ENCODE measurements at regions not wholly inside any gene's neighbourhood (a gene's known extent, or its start where the extent isn't known, plus 50 kb on each side); places are given as distances from the start of the nearest gene placed in this dataset.

GRCh38 chr16:51607201-51607651 is 456.2 kb upstream of the SALL1 start:
- no peak for DNase-seq (ENCODE audit: low spot score)
- no peak overlapping the region for H3K4me3 Mint-ChIP-seq
- Histone ChIP-seq H3K9me2 (ENCODE audit: insufficient read depth) (peaks cover 3% of the 10 kb centered on the region; the same call in 1 of the 2 replicates), H3K36me3 (ENCODE audit: insufficient read depth) (no peaks in the 10 kb centered on the region), H3K27me3 (ENCODE audit: insufficient read depth) (no peaks in the 10 kb centered on the region), H3K4me3 (no peak overlapping the region), H4K20me1 (replicated peaks; ENCODE audit: insufficient read depth) (no peaks in the 10 kb centered on the region), H3K4me1 (ENCODE audit: insufficient read depth) (no peaks in the 10 kb centered on the region), H3K4me2 (no peak overlapping the region), H3K27ac (ENCODE audit: low read depth) (no peak overlapping the region), H2AFZ (no peak overlapping the region), H3F3A (replicated peaks; ENCODE audit: low read depth) (no peaks in the 10 kb centered on the region), H3K79me2 (replicated peaks; ENCODE audit: insufficient read depth) (no peaks in the 10 kb centered on the region)
- H3K27me3 Mint-ChIP-seq (ENCODE audit: insufficient read depth, low read depth, poor library complexity): peaks cover 2% of the 10 kb centered on the region
- ATAC-seq: no peak
- no peaks in the 10 kb centered on the region; the same call in 2 of the 3 replicates for H3K36me3 Mint-ChIP-seq (ENCODE audit: low read depth)
- H3K9me3 Mint-ChIP-seq: peaks cover 8% of the 10 kb centered on the region; the same call in 2 of the 3 replicates
- TF ChIP-seq CTCF (conservative IDR thresholded peaks at IDR 0.05; ENCODE audit: low read depth in 2 of 2) (no peak), EZH2 (IDR thresholded peaks at IDR 0.05; ENCODE audit: low read depth, unreplicated experiment) (no peak), ZNF331 (CRISPR knock-in tag; IDR thresholded peaks at IDR 0.05; ENCODE audit: low read depth) (no peak), CREB1 (CRISPR knock-in tag; IDR thresholded peaks at IDR 0.05; ENCODE audit: low read depth) (no peak), ETS1 (IDR thresholded peaks at IDR 0.05) (no peak), EZH2phosphoT487 (IDR thresholded peaks at IDR 0.05; ENCODE audit: unreplicated experiment) (no peak), STAT1 (IDR thresholded peaks at IDR 0.05; ENCODE audit: unreplicated experiment) (no peak), NANOG (IDR thresholded peaks at IDR 0.05; ENCODE audit: borderline replicate concordance) (no peak), ZNF462 (CRISPR knock-in tag; IDR thresholded peaks at IDR 0.05) (no peak)
- H3K4me1 Mint-ChIP-seq: no peaks in the 10 kb centered on the region
- H3K27ac Mint-ChIP-seq: no peak overlapping the region
